Fibroblast of lung (primary cell): ENCODE measurements at regions not wholly inside any gene's neighbourhood (a gene's known extent, or its start where the extent isn't known, plus 50 kb on each side); places are given as distances from the start of the nearest gene placed in this dataset.
A peak's percentile ranks its signal among the peaks of the same experiment; 100 is the strongest.
"Not testable (repeated sequence)": the region's sequence is repeated elsewhere in the genome, so short reads cannot be mapped to it uniquely, and the experiment has no call there.

ENCODE experiments used
- DNase-seq, 2 donors: peaks; one replicate each; pipeline versions ENCODE4 v3.0.0 to v3.0.0-alpha.2; 2010; ENCODE audit warnings: low read depth in 2 of 2
- H2AFZ ChIP-seq: 2 replicates; pipeline ENCODE4 v1.5.1; 2012; ENCODE audit warnings: low read length, control low read depth, inconsistent platforms
- H3K27ac ChIP-seq: 2 replicates; pipeline ENCODE4 v1.5.1; 2011; ENCODE audit warnings: low read length, control low read depth; ENCODE audit not compliant: insufficient read depth
- H3K27me3 ChIP-seq: 2 replicates; pipeline ENCODE4 v1.5.1; 2011; ENCODE audit warnings: mild to moderate bottlenecking, low read length; ENCODE audit not compliant: control insufficient read depth, insufficient read depth
- H3K36me3 ChIP-seq: 2 replicates; pipeline ENCODE4 v1.5.1; 2011; ENCODE audit warnings: low read length; ENCODE audit not compliant: control insufficient read depth, insufficient read depth
- H3K4me1 ChIP-seq: 2 replicates; pipeline ENCODE4 v1.5.1; 2011; ENCODE audit warnings: low read length; ENCODE audit not compliant: control insufficient read depth, insufficient read depth; ENCODE audit errors: extremely low read depth
- H3K4me2 ChIP-seq: 2 replicates; pipeline ENCODE4 v1.5.1; 2011; ENCODE audit warnings: low read length, control low read depth; ENCODE audit not compliant: insufficient read depth; ENCODE audit errors: extremely low read depth
- H3K4me3 ChIP-seq, 4 experiments: fragments of 200-600 bp in 1 of 4; sonication (generic) in 1 of 4; replicated peaks in 1 of 4; 2 replicates each; pipeline ENCODE4 v1.5.1; 2011 to 2016; ENCODE audit warnings: low read length in 4 of 4, low read depth in 3 of 4, mild to moderate bottlenecking in 3 of 4, control low read depth in 2 of 4, inconsistent platforms in 1 of 4, mixed read lengths in 1 of 4; ENCODE audit not compliant: insufficient read depth in 1 of 4; ENCODE audit errors: control extremely low read depth in 1 of 4
- H3K79me2 ChIP-seq: 2 replicates; pipeline ENCODE4 v1.5.1; 2012; ENCODE audit warnings: mild to moderate bottlenecking, low read length, inconsistent platforms; ENCODE audit not compliant: control insufficient read depth, insufficient read depth
- H3K9ac ChIP-seq: 2 replicates; pipeline ENCODE4 v1.5.1; 2011; ENCODE audit warnings: mild to moderate bottlenecking, low read length, control low read depth; ENCODE audit not compliant: insufficient read depth
- H3K9me3 ChIP-seq: 2 replicates; pipeline ENCODE4 v1.5.1; 2012; ENCODE audit warnings: low read depth, low read length; ENCODE audit not compliant: control insufficient read depth, insufficient read depth
- H4K20me1 ChIP-seq: 2 replicates; pipeline ENCODE4 v1.5.1; 2011; ENCODE audit warnings: low read length; ENCODE audit not compliant: control insufficient read depth, insufficient read depth; ENCODE audit errors: extremely low read depth
- CTCF ChIP-seq, 2 donors: IDR thresholded peaks in 1 of 2; conservative IDR thresholded peaks in 1 of 2; 1 replicate in 1 of 2; 2 replicates in 1 of 2; pipeline ENCODE4 v1.5.1; 2011 to 2012; ENCODE audit warnings: low read length in 2 of 2, control low read depth in 1 of 2, inconsistent platforms in 1 of 2, low read depth in 1 of 2, mild to moderate bottlenecking in 1 of 2
- EZH2 ChIP-seq: IDR thresholded peaks from 2 replicates; pipeline ENCODE4 v1.5.1; 2012; ENCODE audit warnings: low read length, control low read depth, mild to moderate bottlenecking; ENCODE audit errors: missing control alignments

DNA sequence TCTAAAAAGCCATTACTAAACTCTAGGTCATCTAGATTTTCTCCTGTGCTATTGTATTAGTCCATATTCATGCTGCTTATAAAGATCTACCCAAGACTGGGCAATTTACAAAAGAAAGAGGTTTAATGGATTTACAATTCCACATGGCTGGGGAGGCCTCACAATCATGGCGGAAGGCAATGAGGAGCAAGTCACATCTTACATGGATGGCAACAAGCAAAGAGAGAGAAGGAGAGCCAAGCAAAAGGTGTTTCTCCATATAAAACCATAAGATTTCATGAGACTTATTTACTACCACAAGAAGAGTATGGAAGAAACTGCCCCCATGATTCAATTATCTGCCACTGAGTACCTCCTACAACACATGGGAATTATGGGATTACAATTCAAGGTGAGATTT is 69.6 kb upstream of the CCDC6 start:
- H3K79me2 ChIP-seq, H3K4me2 ChIP-seq, H3K27ac ChIP-seq, H3K9ac ChIP-seq, H3K9me3 ChIP-seq, H3K4me3 ChIP-seq, H3K4me1 ChIP-seq, H3K27me3 ChIP-seq, H2AFZ ChIP-seq, H4K20me1 ChIP-seq, H3K36me3 ChIP-seq, DNase-seq: not testable (repeated sequence)

DNA sequence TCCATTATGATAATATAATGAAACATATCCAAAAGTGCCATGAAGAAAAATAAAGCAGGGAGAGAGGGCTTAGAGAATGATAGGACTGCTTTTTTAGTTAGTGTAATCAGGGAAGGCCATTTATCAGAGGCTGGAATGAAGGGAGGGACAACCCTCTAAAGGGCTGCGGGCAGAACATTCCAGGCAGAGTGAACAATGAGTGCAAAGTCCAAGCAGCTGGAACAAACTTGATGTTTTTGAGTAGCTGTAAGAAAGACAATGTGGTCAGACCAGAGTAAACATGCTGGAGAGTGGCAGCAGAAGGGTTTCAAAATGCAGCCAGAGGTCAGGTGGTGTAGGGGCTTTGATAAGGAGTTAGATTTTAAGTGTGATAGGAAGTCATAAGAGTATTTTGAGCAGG is 65.6 kb upstream of the CCDC6 start:
- Histone ChIP-seq H3K79me2 (no peaks in the 10 kb centered on the region), H3K9me3 (no peaks in the 10 kb centered on the region), H3K36me3 (no peaks in the 10 kb centered on the region), H2AFZ (no peak overlapping the region), H3K4me3 (no peak overlapping the region), H4K20me1 (no peaks in the 10 kb centered on the region), H3K27me3 (no peaks in the 10 kb centered on the region), H3K27ac (no peak overlapping the region), H3K9ac (no peak overlapping the region), H3K4me2 (no peak overlapping the region), H3K4me1 (no peaks in the 10 kb centered on the region)
- peak; percentile 34 to 76 for DNase-seq
- TF ChIP-seq CTCF (conservative IDR thresholded peaks at IDR 0.05 in 1 of 2, IDR thresholded peaks at IDR 0.05 in 1 of 2; ENCODE audit: low read depth in 1 of 2, low read length in 2 of 2) = no peak
- no peak for TF ChIP-seq EZH2

DNA sequence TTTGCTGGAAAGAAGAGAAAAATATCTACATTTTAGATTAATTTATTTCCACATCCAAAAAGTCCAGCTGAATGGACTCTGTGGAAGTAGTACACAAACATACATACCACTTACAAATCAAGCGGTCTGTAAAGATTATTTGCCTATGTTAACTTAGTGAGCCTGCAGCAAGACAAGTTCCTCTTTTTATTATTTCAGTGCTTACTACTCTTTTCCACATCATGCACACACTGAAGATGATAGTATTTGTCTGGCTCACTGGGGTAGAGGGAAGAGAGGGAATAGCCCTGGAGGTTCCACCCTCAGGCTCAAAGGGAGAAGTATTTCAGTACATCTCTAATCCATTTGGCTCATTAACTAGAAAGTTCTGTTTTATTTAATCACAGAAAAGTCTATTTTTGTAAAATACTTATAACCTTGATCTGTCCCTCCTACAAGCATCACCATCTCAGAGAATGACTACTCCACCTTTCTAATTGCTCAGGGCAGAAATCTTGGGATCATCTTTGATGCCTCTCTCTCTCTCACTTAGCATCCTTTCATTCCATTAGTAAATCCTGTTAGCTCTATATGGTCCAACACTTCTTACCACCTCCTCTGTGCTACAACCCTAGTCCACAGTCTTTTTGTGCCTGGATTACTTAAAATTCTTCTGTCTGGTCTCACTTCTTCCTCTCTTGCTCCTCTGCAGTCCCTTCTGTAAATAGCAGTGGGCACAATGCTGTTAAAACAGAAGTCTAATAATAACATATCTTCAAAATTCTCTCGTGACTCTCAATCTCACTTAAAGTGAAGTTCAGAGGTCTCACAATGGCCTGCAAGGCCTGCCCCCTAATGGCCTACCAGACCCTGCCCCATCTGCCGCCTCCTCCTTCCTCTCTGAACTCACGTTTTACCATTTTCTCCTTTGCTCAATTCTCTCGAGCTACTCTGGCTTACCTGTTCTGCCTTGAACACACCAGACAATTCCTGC is 64.3 kb upstream of the CCDC6 start:
- H4K20me1 ChIP-seq = no peaks in the 10 kb centered on the region
- H3K4me1 ChIP-seq = no peaks in the 10 kb centered on the region
- H3K9me3 ChIP-seq = no peaks in the 10 kb centered on the region
- H3K36me3 ChIP-seq = no peaks in the 10 kb centered on the region
- no peak overlapping the region for H3K9ac ChIP-seq
- H3K4me3 ChIP-seq = no peak overlapping the region
- no peaks in the 10 kb centered on the region for H3K79me2 ChIP-seq
- no peak for DNase-seq
- TF ChIP-seq EZH2 (no peak), CTCF (conservative IDR thresholded peaks at IDR 0.05 in 1 of 2, IDR thresholded peaks at IDR 0.05 in 1 of 2; ENCODE audit: low read depth in 1 of 2, low read length in 2 of 2) (no peak)
- no peak overlapping the region for H3K4me2 ChIP-seq
- no peak overlapping the region for H2AFZ ChIP-seq
- H3K27ac ChIP-seq = no peak overlapping the region
- H3K27me3 ChIP-seq = no peaks in the 10 kb centered on the region
